HG03432 (cell line): ENCODE measurements at regions not wholly inside any gene's neighbourhood (a gene's known extent, or its start where the extent isn't known, plus 50 kb on each side); places are given as distances from the start of the nearest gene placed in this dataset.

Experiments used
- ATAC-seq: cut with Tn5 transposase; IDR thresholded peaks from one replicate; pipeline ENCODE4 v1.9.1; 2021; ENCODE audit warnings: mild to moderate bottlenecking, moderate library complexity; ENCODE audit not compliant: unreplicated experiment

- ATAC-seq: no peak
These were observed 282.9 kb upstream of the IGFBP3 start for GRCh38 chr7:46203926-46204325.

- no peak for ATAC-seq
These were observed 281.3 kb upstream of the IGFBP3 start for GRCh38 chr7:46202379-46202778.

- ATAC-seq: no peak
These were observed 280.9 kb upstream of the IGFBP3 start for GRCh38 chr7:46201961-46202360.

GRCh38 chr7:46198701-46199100, 277.6 kb upstream of the IGFBP3 start:
- no peak for ATAC-seq

- ATAC-seq: no peak
These were observed 276.9 kb upstream of the IGFBP3 start for GRCh38 chr7:46197785-46198540.

GRCh38 chr7:46195934-46196333, 274.9 kb upstream of the IGFBP3 start:
- ATAC-seq: no peak

GRCh38 chr7:46192271-46192670, 271.2 kb upstream of the IGFBP3 start:
- no peak for ATAC-seq

GRCh38 chr7:46191776-46192175, 270.7 kb upstream of the IGFBP3 start:
- ATAC-seq: no peak

- ATAC-seq: no peak
These were observed 270.2 kb upstream of the IGFBP3 start for GRCh38 chr7:46191296-46191695.

GRCh38 chr7:46189255-46189790, 268.3 kb upstream of the IGFBP3 start:
- ATAC-seq: no peak

GRCh38 chr7:46186131-46186530, 265.1 kb upstream of the IGFBP3 start:
- ATAC-seq: no peak

GRCh38 chr7:46179061-46179610, 258.1 kb upstream of the IGFBP3 start:
- ATAC-seq: no peak

- no peak for ATAC-seq
These were observed 257.6 kb upstream of the IGFBP3 start for GRCh38 chr7:46178661-46179060.

- ATAC-seq: no peak
These were observed 256.7 kb upstream of the IGFBP3 start for GRCh38 chr7:46177821-46178220.

- no peak for ATAC-seq
These were observed 254.1 kb upstream of the IGFBP3 start for GRCh38 chr7:46175221-46175620.

GRCh38 chr7:46174196-46174580, 253.1 kb upstream of the IGFBP3 start:
- no peak for ATAC-seq

- no peak for ATAC-seq
These were observed 252.6 kb upstream of the IGFBP3 start for GRCh38 chr7:46173476-46174195.

GRCh38 chr7:46170792-46171191, 249.7 kb upstream of the IGFBP3 start:
- ATAC-seq: no peak

GRCh38 chr7:46170021-46170420, 248.9 kb upstream of the IGFBP3 start:
- ATAC-seq: no peak

GRCh38 chr7:46169384-46169755, 248.3 kb upstream of the IGFBP3 start:
- ATAC-seq: no peak

GRCh38 chr7:46168671-46169383, 247.8 kb upstream of the IGFBP3 start:
- no peak for ATAC-seq
